Esophagus squamous epithelium (tissue), 5 donors: ENCODE measurements at regions not wholly inside any gene's neighbourhood (a gene's known extent, or its start where the extent isn't known, plus 50 kb on each side); places are given as distances from the start of the nearest gene placed in this dataset.

Experiments used
- DNase-seq: peaks from one replicate; lab custom pipeline; 2025; lab: John Stamatoyannopoulos, UW
- H3K27ac ChIP-seq, 4 donors: fragments of 200-600 bp; sonication (generic); one replicate each; pipeline ENCODE4 v1.5.1; 2016 to 2019; ENCODE audit warnings: mild to moderate bottlenecking in 1 of 4
- H3K27me3 ChIP-seq, 4 donors: fragments of 200-600 bp; sonication (generic); 1 replicate in 3 of 4; 2 replicates in 1 of 4; pipeline versions ENCODE4 v1.5.1 to v1.6.0; 2017 to 2021; ENCODE audit warnings: antibody characterized with exemption in 1 of 4
- H3K36me3 ChIP-seq, 3 donors: fragments of 200-600 bp; sonication (generic); one replicate each; pipeline ENCODE4 v1.5.1; 2016 to 2019
- H3K4me1 ChIP-seq, 3 donors: fragments of 200-600 bp; sonication (generic); one replicate each; pipeline ENCODE4 v1.5.1; 2017 to 2019
- H3K4me3 ChIP-seq, 4 donors: fragments of 200-600 bp; sonication (generic); 1 replicate in 3 of 4; 2 replicates in 1 of 4; pipeline ENCODE4 v1.5.1; 2016 to 2019; ENCODE audit warnings: mild to moderate bottlenecking in 2 of 4, moderate library complexity in 1 of 4
- H3K9me3 ChIP-seq, 3 donors: fragments of 200-600 bp; sonication (generic); one replicate each; pipeline ENCODE4 v1.5.1; 2016 to 2019
- CTCF ChIP-seq, 6 experiments: fragments of 450-650 bp in 4 of 6; fragments of 200-600 bp in 2 of 6; sonication (generic) in 2 of 6; IDR thresholded peaks; one replicate each; pipeline ENCODE4 v1.5.1; 2016 to 2019; ENCODE audit warnings: antibody characterized with exemption in 6 of 6, mild to moderate bottlenecking in 4 of 6, moderate library complexity in 4 of 6
- POLR2A ChIP-seq, 4 donors: fragments of 450-650 bp; IDR thresholded peaks; one replicate each; pipeline ENCODE4 v1.6.1; 2017; ENCODE audit warnings: antibody characterized with exemption in 4 of 4, mild to moderate bottlenecking in 4 of 4, moderate library complexity in 3 of 4
- WGBS, 2 donors: methylation state at CpG; one replicate each; pipeline ENCODE4 v1.1.5; 2018; 5-methylcytosine and 5-hydroxymethylcytosine counted together
- intact Hi-C: fragments of 100-400 bp; cut with DNase I; formaldehyde crosslinking; loops from one replicate; pipeline ENCODE4 v1.15.0; 2022
- donor health status: DM: yes; HTN: yes; CAD: no.

- 71 to 73% methylated on average over 8 to 9 of the region's 10 CpGs for WGBS, 2 donors
- Histone ChIP-seq H3K36me3 (no peaks in the 10 kb centered on the region), H3K4me1 (no peaks in the 10 kb centered on the region), H3K27ac (no peak overlapping the region), H3K27me3 (peaks cover 0 to 21% (median 0%) of the 10 kb centered on the region in 4 donors), H3K4me3 (no peak overlapping the region), H3K9me3 (no peaks in the 10 kb centered on the region)
- intact Hi-C loops: no loop called here
- no peak for DNase-seq
- TF ChIP-seq POLR2A (IDR thresholded peaks at IDR 0.05) (no peak), CTCF (IDR thresholded peaks at IDR 0.05) (no peak)
Measured at GRCh38 chr13:111902726-111903125, 164.2 kb upstream of the SOX1 start.

- no peak overlapping the region for H3K27ac ChIP-seq
- TF ChIP-seq CTCF (IDR thresholded peaks at IDR 0.05): no peak
- H3K9me3 ChIP-seq: no peaks in the 10 kb centered on the region
- no peak overlapping the region for H3K4me3 ChIP-seq
- peaks cover 0 to 21% (median 0%) of the 10 kb centered on the region in 4 donors for H3K27me3 ChIP-seq
- 54 to 58% methylated on average over 4 to 5 of the region's 5 CpGs for WGBS, 2 donors
- DNase-seq: no peak
- no peaks in the 10 kb centered on the region for H3K4me1 ChIP-seq
- no peaks in the 10 kb centered on the region for H3K36me3 ChIP-seq
- intact Hi-C loops: no loop called here
Measured at GRCh38 chr13:111903143-111903542, 163.8 kb upstream of the SOX1 start.

- Histone ChIP-seq H3K4me3 (no peak overlapping the region), H3K27ac (no peak overlapping the region), H3K9me3 (no peaks in the 10 kb centered on the region), H3K27me3 (peaks cover 0 to 21% (median 0%) of the 10 kb centered on the region in 4 donors), H3K4me1 (no peaks in the 10 kb centered on the region), H3K36me3 (no peaks in the 10 kb centered on the region)
- intact Hi-C loops: no loop called here
- 82 to 91% methylated on average over 7 of the region's 7 CpGs for WGBS, 2 donors
- TF ChIP-seq CTCF (IDR thresholded peaks at IDR 0.05) (no peak), POLR2A (IDR thresholded peaks at IDR 0.05) (no peak)
- DNase-seq: no peak
Measured at GRCh38 chr13:111904166-111904565, 162.8 kb upstream of the SOX1 start.

- Histone ChIP-seq H3K9me3 (no peaks in the 10 kb centered on the region), H3K27ac (no peak overlapping the region), H3K4me3 (no peak overlapping the region), H3K27me3 (peaks cover 0 to 14% (median 0%) of the 10 kb centered on the region in 4 donors), H3K4me1 (no peaks in the 10 kb centered on the region), H3K36me3 (no peaks in the 10 kb centered on the region)
- DNase-seq: no peak
- TF ChIP-seq POLR2A (IDR thresholded peaks at IDR 0.05) (no peak), CTCF (IDR thresholded peaks at IDR 0.05) (no peak)
- 77 to 87% methylated on average over 8 to 30 of the region's 47 CpGs for WGBS, 2 donors
- intact Hi-C loops: no loop called here
Measured at GRCh38 chr13:111904701-111905608, 162.0 kb upstream of the SOX1 start.

- no peak for DNase-seq
Measured at GRCh38 chr13:111905609-111905945, 161.4 kb upstream of the SOX1 start.

More at GRCh38 chr13:111905609-111905945, 161.4 kb upstream of the SOX1 start:
- intact Hi-C loops: no loop called here
- H3K27ac ChIP-seq: no peak overlapping the region
- 85 to 94% methylated on average over 8 of the region's 8 CpGs for WGBS, 2 donors
- H3K9me3 ChIP-seq: no peaks in the 10 kb centered on the region
- peaks cover 0 to 8% (median 0%) of the 10 kb centered on the region in 4 donors for H3K27me3 ChIP-seq
- TF ChIP-seq CTCF (IDR thresholded peaks at IDR 0.05): no peak
- no peak for TF ChIP-seq POLR2A (IDR thresholded peaks at IDR 0.05)
- no peak overlapping the region for H3K4me3 ChIP-seq
- no peaks in the 10 kb centered on the region for H3K4me1 ChIP-seq
- no peaks in the 10 kb centered on the region for H3K36me3 ChIP-seq
